Adipose tissue (tissue), 3 donors: ENCODE measurements at regions not wholly inside any gene's neighbourhood (a gene's known extent, or its start where the extent isn't known, plus 50 kb on each side); places are given as distances from the start of the nearest gene placed in this dataset.

Experiments used
- H3K27ac ChIP-seq: one replicate; pipeline ENCODE4 v1.5.1; 2013; ENCODE audit warnings: low read depth, low read length
- WGBS, 3 donors: extraction: QIAGEN DNeasy Blood & Tissue Kit; methylation state at CpG; one replicate each; pipeline ENCODE4 v1.1.7; 2013; 5-methylcytosine and 5-hydroxymethylcytosine counted together
- donor health status: healthy with polysubstance abuse.
- donor health status: Bipolar disorder and iron deficiency.
- donor health status: healthy.

- H3K27ac ChIP-seq = no peak overlapping the region
- 68 to 81% (median 68%) methylated on average over 2 of the region's 2 CpGs for WGBS, 3 donors
Observed at GRCh38 chr17:14871921-14872320, 393.2 kb downstream of the PMP22 start.

DNA sequence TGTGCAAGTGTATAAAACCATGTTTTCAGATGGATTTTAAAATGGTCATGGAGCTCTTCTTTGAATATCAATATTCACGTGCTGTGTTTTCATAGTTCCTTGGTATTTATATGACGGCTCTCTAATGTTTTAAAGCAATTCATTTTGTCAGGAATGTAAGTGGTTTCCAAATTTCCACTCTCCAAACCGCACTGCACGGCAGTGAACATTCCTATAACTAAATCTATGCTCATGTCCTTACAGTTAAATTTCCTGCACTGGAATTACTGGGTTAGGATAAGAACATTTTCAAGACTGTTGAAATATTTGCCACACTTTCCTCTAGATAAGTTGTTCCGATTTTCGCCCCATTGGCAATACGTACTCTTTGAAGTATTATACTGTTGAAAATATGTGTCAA is 398.9 kb downstream of the PMP22 start:
- WGBS, 3 donors = 83 to 93% (median 83%) methylated on average over 7 of the region's 7 CpGs
- no peak overlapping the region for H3K27ac ChIP-seq

DNA sequence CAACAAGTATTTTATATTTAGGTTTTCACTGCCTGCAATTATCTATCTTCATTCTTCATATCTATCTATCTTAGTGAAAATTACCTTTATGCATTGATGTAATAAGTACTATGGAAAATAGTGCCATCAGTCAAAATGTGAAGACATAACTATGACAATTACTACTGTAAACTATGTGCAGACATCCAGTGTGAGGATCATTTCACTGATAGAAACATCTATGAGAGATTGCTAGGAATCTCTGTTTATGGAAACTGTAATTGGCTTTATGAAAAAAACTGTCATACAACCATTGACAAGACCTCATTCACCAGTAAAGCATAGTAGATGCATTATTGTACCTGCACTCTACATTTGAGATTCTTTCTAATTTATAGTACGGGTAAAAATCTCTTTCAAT is 401.0 kb downstream of the PMP22 start:
- no peak overlapping the region for H3K27ac ChIP-seq
- 0 to 34% (median 0%) methylated on average over 1 of the region's 1 CpG for WGBS, 3 donors

DNA sequence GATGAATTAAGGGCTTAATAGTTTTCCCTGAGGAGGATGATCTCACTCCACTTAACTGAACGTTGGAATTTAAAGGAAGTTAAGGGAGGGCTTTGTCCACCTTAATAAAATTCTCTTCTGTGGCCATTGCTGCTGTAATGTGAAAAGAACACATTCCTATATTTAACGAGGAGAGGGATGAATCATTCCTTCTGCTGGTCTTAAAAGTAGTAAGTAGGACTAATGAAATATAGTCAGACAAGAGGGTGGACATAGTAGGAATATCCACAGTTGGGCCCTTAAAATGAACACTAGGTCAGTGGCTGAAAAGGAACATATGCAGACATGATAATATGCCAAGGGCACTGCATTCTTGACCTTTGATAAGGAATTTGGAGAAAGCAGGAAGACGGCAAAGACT is 405.6 kb downstream of the PMP22 start:
- 23 to 53% (median 37%) methylated on average over 3 of the region's 3 CpGs for WGBS, 3 donors
- no peak overlapping the region for H3K27ac ChIP-seq

DNA sequence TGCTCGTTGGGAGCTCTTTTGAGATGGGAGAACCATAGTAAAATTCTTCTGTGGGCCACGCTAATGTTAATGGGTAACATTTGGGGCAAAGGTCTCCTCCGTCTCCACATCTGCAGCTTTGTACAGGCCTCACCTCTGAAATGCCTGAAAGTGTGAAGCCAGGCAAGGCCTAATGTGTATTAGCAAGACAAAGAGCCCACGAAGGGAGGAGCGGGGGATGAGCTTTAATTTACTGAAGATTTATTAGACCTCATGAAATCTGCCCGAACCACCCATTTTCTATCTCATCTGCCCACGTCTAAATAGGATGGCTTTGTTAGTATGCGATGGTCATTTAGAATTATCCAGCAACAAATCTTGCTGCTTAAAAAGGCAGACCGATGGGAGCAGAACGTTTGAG is 408.9 kb downstream of the PMP22 start:
- WGBS, 3 donors = 67 to 80% (median 70%) methylated on average over 10 of the region's 10 CpGs
- no peak overlapping the region for H3K27ac ChIP-seq

GRCh38 chr17:14854691-14855090 is 410.4 kb downstream of the PMP22 start:
- 75 to 97% (median 95%) methylated on average over 4 of the region's 4 CpGs for WGBS, 3 donors
- H3K27ac ChIP-seq = no peak overlapping the region

DNA sequence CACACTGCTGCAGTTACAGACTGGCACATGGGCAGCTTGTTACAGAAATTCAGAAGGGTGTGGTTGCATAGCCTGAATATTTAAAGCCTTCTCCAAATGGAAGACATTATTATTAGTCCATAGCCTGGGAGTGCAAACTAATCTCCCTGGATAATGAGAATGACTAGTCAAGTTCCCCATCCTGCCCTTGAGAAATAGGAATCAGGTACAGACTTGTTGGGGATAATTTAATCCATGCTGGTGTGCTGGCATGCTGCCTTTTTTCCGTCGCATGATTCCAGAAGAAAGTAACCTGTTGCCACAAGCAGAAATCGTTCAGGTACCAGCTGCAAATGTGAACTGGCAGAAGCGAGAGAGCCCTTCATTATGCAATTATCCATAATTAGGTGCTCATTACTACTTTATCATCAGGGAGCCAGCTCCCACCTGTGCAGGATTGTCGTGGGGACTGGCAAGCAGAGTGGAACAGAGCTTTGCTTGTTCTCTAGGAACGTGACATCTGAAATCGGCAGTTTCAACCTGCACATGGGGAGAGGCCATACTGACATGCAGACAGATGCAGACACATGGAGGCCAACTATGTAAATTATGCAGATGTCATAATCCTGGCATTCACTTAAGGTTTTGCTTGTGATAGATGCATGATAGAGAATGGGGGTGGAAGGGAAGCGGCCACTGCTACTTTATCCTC is 419.4 kb downstream of the PMP22 start:
- WGBS, 3 donors = 33 to 66% (median 52%) methylated on average over 8 of the region's 8 CpGs

DNA sequence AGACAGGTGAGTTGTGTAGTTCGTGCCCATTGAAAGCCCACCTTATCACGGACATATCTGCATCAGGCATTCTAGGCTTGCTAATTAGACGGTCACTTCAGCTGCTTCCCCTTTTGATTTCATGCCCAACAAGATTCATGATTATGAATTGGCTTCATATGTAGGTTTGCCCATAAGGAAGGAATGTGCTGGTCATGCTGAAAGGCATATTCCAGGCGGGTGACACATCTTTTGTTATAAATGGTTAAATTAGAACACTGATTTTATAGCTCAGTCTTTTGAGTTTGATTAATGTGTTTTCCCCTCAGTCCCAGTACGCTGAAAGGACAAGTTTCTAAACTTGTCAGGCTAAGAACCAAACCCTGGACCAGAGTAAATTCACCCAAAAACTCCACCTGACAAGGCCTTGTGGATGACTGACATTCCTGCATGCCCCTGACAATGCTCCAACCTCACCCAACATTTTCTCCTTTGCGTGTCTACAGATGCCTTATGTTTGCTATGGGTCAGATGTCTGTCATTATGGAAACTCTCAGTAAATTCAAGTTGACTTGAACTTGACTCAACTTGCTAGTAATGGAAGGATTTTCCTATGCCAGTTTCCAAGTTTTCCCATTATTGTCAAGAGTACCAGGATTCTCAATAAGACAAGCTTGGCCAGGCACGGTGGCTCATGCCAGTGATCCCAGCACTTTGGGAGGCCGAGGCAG is 421.9 kb downstream of the PMP22 start:
- H3K27ac ChIP-seq = no peak overlapping the region
- 84 to 87% (median 86%) methylated on average over 8 of the region's 8 CpGs for WGBS, 3 donors

More for the DNA sequence above, 419.4 kb downstream of the PMP22 start:
- H3K27ac ChIP-seq = no peak overlapping the region

GRCh38 chr17:14840616-14841231 is 424.4 kb downstream of the PMP22 start:
- 75 to 93% (median 82%) methylated on average over 3 of the region's 3 CpGs for WGBS, 3 donors

GRCh38 chr17:14838567-14838966 is 426.6 kb downstream of the PMP22 start:
- H3K27ac ChIP-seq = no peak overlapping the region
- 51 to 84% (median 53%) methylated on average over 1 of the region's 1 CpG for WGBS, 3 donors

More at GRCh38 chr17:14840616-14841231, 424.4 kb downstream of the PMP22 start:
- no peak overlapping the region for H3K27ac ChIP-seq

DNA sequence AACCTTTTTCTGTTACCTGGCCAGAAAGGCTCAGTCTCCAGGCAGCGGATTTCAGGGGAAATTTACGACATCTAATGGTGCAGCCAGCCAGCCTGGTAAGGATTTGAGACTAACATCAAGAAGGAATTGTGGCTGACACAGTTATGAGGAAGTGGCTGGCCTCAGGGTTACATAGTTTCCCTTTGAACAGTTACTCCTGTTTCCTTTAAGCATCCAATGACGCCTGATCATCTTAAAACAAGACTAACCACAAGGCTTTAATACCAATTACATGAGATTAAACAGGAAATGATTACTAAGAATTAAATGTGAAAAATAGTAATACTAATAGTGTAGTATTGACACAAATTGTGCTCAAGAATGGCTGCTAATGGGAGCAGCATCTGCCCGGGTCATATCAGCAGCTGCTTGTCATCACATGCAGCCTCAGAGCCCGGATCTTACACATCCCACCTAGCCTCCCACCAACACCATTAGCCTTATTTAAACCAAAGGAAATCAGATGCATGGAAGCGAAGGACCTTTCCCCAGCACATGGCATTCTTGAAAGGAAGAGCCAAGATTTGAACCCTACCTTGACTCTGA is 431.8 kb downstream of the PMP22 start:
- no peak overlapping the region for H3K27ac ChIP-seq
- WGBS, 3 donors = 27 to 59% (median 29%) methylated on average over 6 of the region's 6 CpGs

- H3K27ac ChIP-seq = no peak overlapping the region
- 25 to 45% (median 36%) methylated on average over 2 of the region's 2 CpGs for WGBS, 3 donors
Observed at GRCh38 chr17:14831491-14831890, 433.6 kb downstream of the PMP22 start.

DNA sequence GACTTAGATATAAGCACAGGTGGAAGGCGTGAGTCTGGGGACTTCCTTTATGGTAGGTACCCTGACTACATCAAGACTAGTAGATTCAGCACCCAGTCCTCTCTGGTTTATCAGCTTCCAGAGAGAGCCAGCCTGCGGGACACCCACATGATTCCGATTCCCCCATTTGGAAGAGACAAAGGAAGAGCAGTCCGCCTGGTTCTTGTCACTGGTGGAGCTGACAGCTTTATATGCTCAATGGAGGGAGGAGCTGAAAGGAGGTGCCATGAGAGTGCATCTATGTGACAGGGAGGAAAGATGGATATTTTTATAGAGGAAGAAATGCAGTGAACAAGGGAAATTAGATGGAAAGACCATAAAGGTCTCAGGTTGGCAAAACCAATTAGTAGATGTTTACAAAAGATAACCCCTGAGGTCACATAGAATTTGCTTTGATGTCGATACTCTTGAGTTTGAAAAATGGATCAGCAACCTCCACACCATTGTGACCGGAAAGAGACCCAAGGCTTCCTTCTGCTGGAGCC is 437.7 kb downstream of the PMP22 start:
- H3K27ac ChIP-seq = no peak overlapping the region
- WGBS, 3 donors = 48 to 66% (median 49%) methylated on average over 6 of the region's 6 CpGs

- 72 to 92% (median 74%) methylated on average over 3 of the region's 3 CpGs for WGBS, 3 donors
- no peak overlapping the region for H3K27ac ChIP-seq
Observed at GRCh38 chr17:14826358-14826757, 438.8 kb downstream of the PMP22 start.

DNA sequence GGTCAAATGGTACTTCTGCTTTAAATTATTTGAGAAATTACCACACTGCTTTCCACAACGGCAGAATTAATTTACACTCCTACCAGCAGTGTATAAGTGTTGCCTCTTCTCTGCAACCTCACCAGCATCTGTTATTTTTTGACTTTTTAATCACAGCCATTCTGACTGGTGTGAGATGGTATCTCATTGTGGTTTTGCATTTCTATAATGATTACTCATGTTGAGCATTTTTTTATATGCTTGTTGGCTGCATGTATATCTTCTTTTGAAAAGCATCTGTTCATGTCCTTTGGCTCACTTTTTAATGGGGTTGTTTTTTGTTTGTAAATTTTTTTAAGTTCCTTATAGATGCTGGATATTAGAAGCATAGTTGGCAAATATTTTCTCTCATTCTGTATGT is 446.7 kb downstream of the PMP22 start:
- H3K27ac ChIP-seq = no peak overlapping the region
- 83 to 94% (median 87%) methylated on average over 1 of the region's 1 CpG for WGBS, 3 donors

- WGBS, 3 donors = 82 to 92% (median 88%) methylated on average over 6 of the region's 6 CpGs
- H3K27ac ChIP-seq = no peak overlapping the region
Observed at GRCh38 chr17:14815079-14815478, 450.0 kb downstream of the PMP22 start.

- no peak overlapping the region for H3K27ac ChIP-seq
- 51 to 52% (median 51%) methylated on average over 18 of the region's 18 CpGs for WGBS, 3 donors
Observed at GRCh38 chr17:14813649-14814370, 451.3 kb downstream of the PMP22 start.

DNA sequence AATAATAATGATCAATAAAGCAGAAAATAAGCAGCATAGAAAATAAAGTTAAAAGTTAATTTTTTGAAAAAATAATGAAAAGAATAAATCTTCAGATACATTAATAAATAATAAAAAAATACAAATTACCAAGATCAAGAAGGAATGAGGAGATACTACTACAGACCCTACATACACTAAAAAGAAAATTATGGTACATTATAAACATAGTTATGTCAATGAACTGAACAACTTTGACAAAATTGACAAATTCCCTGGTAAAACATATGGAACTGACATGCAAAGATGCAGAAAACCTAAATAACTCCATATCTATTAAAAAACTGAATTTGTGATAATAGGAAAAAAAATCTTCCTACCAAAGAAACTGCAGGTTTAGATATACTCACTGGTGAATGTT is 456.7 kb downstream of the PMP22 start:
- H3K27ac ChIP-seq = no peak overlapping the region

- no peak overlapping the region for H3K27ac ChIP-seq
Observed at GRCh38 chr17:14805348-14805747, 459.8 kb downstream of the PMP22 start.
